GM12892 (cell line): ENCODE measurements at regions not wholly inside any gene's neighbourhood (a gene's known extent, or its start where the extent isn't known, plus 50 kb on each side); places are given as distances from the start of the nearest gene placed in this dataset.

Experiments used
- DNase-seq: peaks from one replicate; pipeline ENCODE4 v3.0.0; 2011; ENCODE audit not compliant: insufficient read length
- FAIRE-seq: peaks from 2 replicates; lab custom pipeline; 2011; peaks lifted over from hg19 to GRCh38; lab: Jason Lieb, UNC
- POLR2A ChIP-seq: IDR thresholded peaks from 2 replicates; pipeline ENCODE4 v1.6.1; 2011; ENCODE audit warnings: low read depth, low read length, control low read depth
- POLR2AphosphoS5 ChIP-seq: IDR thresholded peaks from 2 replicates; pipeline ENCODE4 v1.6.1; 2011; ENCODE audit warnings: low read depth, low read length, control low read depth
- TAF1 ChIP-seq: IDR thresholded peaks from 2 replicates; pipeline ENCODE4 v1.6.1; 2011; ENCODE audit warnings: low read depth, mild to moderate bottlenecking, control low read depth, low read length, borderline replicate concordance

DNA sequence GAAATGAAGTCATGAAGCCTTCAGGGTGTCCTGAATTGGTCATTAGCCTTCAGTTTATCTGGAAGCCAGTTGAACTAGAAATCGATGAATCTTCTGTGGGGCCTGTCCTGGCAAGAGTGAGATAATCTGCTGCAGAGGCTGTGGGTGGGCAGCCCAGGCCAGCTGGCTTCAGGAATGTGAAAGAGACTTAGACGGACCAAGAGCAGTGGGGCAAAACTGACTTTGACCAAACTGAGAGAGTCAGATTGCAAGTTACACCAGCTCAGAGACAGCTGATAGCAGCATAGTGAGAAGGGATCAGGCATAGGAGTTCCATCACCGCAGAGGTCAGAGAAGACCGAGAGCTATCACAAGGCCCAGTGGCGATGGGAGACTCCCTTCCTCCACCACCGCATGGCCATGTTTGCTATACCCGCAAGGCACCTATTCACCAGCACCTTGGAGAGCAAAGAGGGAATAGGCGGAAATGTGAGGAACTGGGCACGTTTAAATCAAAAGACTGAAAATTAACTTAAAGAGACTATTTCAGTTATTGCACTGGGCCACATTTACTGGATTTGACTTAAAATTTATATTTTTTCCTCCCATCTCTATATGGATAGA lies 50.0 kb upstream of the GLIS3 start:
- DNase-seq, result no peak
- no peak for TF ChIP-seq POLR2A
- TF ChIP-seq POLR2AphosphoS5, result no peak
- TF ChIP-seq TAF1, result no peak
- FAIRE-seq, result no peak
